GM21723 (cell line): ENCODE measurements at regions not wholly inside any gene's neighbourhood (a gene's known extent, or its start where the extent isn't known, plus 50 kb on each side); places are given as distances from the start of the nearest gene placed in this dataset.

Experiments used
- ATAC-seq: cut with Tn5 transposase; IDR thresholded peaks from one replicate; pipeline ENCODE4 v1.9.1; 2021; ENCODE audit warnings: mild to moderate bottlenecking, moderate library complexity; ENCODE audit not compliant: unreplicated experiment

DNA sequence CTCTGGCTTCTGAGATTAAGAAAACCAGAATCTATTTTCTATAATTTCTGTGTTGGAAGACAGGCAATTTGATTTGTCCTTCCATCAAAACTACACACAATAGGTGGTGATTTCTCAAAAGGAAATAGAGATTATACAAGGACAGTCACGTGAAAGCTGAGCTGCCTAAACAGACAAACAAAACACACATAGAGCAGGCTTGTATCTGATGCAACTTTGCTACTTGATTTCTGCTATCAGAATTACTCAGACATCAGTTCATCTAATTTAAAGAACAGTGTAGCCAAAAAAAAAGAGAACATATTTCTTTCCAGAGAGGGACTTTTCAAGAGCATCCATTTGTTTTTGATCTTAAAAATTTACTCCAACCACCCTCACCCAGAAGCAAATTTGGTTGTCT, 2128.3 kb upstream of the C9orf72 start:
- no peak for ATAC-seq

DNA sequence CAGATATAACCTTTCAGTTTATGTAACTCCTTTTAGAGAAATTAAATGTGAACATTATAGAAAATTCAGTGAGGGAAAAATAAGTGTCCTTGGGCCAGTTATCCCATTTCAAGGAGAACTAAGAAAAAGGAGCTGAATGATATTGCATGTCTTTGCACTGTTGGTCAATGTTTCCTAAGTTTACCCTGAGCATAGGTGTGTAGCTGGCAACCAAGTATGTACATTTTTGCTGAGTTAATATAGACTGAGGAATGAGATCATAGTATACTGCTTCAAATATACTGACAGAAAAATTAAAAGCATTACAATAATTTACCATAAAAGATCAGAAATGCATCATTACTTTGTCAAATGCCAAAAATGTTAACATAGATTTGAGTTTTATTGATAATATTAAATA, 2128.7 kb upstream of the C9orf72 start:
- ATAC-seq, result no peak

DNA sequence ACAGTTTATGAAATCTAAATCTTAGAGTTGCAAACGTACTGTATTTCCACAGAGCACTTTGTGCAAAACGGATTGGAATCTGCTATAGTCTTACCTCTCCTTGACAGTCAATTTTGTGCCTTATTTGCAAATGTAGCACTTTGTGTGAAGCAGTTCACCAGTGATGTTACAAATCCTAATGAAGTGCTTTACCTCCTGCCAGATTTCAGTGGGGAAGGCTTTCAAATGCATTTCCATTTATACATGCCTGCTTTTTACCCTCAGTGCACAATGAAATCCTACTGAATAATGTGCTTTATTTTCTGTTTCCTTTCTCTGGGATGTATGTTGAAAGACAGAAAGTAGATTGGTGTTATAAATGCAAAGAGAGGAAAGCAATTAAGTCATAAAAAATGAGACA, 2141.6 kb upstream of the C9orf72 start:
- ATAC-seq, result no peak

DNA sequence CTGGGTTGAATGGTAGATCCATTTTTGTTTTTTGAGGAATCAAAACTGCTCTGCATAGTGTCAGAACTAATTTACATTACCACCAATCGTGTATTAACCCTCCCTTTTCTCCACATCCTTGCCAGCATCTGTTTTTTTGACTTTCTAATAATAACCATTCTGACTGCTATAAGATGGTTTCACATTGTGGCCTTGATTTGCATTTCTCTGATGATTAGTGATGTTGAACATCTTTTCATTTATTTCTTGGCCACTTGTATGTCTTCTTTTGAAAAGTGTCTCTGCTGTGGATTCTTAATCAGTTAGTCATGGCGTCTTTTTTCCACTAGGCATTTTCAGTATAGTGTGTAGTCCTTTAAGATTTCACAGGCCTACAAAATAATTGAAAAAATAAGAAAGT, 2144.3 kb upstream of the C9orf72 start:
- no peak for ATAC-seq

DNA sequence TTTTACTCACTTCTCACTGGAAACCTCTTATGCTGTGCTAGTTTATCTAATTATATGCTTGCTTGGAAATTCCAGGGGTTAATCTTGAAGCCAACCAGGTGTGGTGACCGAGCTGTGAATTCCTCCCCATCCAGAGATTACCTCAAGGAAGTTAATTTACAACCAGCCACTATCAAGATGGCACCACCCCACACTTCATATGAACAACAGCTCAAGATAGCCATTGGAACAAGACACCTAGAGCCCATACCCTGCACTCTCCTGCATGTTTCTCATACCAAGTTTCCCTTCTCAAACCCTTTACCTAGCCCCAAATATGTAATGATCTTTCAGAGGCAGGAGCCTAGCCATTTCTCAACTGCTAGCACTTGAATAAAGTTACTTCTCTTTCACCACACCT, 2156.9 kb upstream of the C9orf72 start:
- no peak for ATAC-seq

DNA sequence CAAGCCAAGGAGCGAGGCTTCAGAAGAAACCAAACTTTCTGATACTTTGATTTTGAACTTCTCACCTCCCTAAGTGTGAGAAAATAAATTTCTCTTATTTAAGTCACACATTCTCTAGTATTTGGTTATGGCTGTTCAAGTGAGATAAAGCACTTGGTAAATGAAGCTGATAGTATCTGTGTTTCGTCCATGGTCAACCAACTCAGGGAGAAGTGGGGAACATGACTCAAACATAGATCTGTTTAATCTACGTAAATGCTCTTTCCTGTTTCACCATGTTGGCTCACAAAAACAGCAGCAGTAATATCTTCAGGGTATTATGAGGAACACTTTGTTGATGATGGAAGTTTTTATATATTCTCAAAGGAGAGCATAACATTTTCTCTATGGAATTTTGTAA, 2167.2 kb upstream of the C9orf72 start:
- no peak for ATAC-seq

DNA sequence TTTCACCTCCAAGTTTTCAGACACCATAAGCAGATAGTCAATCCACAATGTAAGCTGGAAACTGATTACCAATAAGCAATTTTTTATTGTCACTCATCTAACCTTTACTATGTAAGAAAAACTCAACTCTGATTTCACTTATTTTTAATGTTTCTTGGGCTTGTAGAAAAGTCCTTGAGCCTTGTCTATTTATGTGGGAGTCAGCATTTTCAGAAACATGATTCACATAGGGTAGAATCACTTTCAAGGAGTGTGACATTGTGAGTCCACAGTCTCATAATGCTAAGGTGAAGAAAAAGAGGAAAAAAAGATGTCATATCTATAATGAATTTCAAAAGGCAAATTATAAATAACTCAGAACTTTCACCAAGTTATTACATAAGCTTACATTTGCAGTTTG, 2167.9 kb upstream of the C9orf72 start:
- ATAC-seq, result no peak

DNA sequence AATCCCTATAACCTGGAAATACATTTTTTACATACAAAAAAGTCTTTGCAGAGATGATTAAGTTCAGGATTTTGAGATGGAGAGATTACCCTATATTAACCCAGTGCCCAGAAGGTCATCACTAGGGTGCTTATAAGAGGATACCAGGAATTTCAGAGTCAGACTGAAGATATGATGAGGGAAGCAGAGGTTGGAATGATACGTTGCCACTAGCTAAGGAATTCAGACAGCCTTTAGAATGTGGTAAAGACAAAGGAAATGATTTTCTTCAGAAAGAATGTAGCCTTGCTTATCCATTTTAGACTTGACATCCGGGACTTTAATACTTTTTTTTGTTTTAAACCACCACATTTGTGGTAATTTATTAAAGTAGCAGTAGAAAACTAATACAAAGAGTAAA, 2176.8 kb upstream of the C9orf72 start:
- no peak for ATAC-seq

DNA sequence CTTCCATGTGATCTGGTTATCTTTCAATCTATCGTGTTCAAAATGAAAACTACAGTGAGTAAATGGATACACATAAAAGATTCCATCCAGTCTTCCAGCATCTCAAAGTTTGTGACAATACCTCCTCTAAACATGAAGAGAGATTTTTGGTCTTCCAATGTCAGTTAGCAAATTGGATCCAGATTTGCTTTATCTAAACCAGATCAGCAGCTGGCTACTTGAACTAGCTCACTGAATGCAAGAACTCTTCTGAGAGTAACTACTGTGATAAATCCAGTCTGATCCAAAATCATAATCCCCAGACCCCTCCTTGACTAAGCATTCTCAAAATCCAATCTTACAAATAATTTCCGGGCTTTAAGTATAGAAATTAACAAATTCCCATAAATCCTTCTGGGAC, 2177.9 kb upstream of the C9orf72 start:
- no peak for ATAC-seq

DNA sequence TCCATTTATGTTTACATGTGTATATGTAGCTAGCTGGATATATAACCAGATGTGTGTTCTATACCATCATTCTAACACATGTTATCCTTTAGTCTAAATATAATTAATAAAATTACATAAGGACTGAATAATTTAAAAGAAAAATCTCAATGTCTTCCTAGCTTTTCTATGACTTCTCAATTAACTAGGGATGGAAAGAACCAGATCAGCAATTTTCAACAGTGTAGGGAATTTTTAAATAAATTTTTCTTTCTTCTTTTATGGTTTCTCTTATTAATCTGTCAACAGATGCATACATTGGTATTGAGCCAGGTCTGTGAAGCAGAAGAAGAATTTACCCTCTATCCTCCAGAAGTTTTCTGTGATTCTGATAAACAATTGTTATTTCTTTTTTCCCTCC, 2180.4 kb upstream of the C9orf72 start:
- ATAC-seq, result no peak

DNA sequence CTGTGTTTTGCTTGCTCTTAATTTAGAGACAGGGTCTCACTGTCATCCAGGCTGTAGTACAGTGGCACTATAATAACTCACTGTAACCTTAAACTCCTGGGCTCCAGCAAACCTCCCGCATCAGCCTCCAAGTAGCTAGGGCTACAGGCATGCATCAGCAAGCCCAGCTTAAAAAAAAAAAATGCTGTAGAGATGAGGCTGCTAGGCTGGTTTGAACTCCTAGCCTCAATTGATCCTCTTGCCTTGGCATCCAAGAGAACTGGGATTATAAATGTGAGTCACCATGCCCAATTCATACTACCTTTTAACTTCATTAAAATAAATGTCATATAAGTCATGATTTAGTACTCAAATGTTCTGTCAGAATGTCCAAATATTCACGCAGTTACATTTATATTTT, 2195.7 kb upstream of the C9orf72 start:
- no peak for ATAC-seq

DNA sequence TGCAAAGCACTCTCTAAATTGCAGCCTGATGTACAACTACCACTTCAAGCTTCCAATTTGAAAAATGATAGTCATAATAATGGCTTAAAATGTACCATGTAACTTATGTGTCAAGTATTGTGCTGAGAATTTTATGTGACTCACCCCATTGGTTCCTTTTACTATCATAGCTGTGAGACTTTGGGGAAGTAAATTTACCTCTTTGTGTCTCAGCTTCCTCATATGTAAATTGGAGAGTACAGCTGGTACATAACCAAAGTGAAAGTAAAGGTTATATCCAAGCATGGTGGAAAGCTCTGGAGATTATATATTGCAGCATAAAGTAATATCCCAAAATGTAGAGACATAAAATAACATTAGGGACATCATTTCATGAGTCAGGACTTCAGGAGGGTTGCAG, 2200.4 kb upstream of the C9orf72 start:
- no peak for ATAC-seq

DNA sequence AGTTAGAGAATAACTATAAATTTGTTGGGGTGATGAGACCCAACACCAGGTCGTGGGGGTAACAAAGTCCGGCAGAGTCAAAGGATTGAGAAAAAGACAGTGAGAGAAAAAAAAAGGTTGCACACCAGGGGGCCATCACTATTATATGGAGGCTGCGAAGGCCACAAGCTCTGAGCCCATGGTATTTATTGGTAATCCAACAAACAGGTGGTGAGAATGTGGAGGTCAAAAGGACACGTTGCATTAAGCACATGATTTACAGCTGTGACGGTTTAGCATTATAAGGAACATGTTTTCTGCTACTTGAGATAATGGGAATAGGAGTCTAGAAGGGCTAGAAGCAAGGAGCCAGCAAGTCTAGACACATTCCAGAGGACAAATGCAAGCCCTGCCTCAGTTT, 2202.2 kb upstream of the C9orf72 start:
- ATAC-seq, result no peak

DNA sequence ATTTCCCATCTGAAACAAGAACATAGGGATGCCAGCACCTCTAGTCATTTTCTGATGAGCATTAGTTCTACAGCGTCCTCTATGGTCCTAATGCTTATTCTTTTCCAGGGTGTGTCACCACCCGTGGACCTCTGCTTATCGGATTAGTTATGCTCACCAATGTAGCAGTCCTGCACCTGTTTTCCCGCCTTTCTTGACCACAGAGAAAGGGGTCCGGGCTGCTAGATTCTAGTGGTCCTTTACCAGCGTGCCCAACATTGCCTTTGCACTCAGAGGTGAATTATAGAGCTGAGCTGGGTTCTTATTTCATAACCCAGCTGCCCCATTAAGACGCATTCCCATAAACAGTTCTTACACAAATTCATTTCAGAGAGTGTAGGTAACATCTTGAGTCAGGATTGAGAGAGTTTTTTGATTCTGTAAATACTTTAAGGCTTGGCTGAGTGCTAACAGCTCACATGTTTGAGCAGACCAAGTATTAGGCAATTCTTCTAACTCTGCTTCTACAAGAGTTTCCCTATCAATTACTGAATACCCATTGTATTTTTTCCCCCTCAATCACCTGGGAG, 2205.1 kb upstream of the C9orf72 start:
- no peak for ATAC-seq

DNA sequence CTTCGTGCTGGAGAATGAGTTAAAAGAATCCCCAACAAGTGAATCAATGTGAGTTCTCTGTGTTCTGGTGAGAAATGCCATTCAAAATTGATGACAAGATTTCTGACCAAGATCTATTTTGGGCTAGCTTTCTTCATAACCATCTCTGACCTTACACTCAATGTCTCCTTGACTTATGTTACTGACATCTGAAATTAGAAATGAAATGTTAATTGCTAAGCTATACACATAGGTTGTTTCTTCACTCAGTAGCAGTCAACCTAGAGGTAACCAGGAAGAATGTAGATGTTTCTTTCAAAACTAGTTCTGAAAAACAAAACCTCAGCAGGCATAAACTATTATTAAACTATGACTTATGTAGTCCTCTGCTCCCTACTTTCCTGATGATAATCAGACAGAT, 2220.7 kb upstream of the C9orf72 start:
- ATAC-seq, result no peak

DNA sequence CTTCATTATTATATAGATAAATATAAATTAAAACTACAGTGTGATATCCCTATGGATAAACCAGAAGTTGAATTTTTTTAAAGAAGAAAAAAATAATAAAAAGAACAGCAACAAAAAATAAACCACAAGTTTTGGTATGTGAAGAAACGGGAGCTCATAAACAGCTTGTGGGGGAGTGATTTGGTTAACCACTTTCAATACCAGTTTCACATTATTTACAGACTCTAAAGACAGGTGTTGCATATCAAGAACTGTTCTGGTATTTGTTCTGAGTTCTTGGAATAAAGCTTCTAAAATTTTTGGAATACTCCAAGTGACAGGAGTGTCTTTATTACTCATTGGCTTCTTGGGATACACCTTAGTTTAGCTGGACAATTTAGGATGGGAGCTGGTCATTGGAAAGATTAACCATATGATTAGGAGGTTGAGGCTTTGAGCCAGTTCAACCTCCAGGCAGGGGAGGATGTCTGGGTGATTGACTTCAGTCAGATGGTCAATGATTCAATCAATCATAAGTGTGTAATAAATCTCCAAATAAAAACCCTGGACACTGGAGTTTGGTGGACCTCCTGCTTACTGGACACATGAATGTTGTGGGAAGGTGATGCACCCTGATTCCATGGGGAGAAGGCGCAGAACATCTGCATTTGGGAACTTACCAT, 2223.1 kb upstream of the C9orf72 start:
- peak; percentile 89 for ATAC-seq

DNA sequence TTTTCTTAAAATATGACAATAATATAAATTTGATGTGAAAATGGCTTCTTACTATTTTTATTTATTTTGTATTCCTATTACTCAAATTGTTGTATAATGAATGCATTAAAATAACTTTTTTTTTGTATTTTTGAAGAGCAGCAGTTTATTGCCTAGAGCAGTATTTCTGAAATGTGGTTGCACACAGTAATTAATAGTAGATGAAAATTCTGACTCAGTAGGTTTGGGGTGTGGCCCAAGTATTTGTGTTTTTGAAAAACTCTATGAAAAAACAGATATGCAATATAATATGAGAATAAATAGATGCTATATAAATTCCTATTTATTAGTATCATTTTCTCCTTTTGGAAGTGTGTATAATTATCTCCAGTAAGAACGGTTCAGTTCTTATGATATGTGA, 2225.3 kb upstream of the C9orf72 start:
- ATAC-seq, result no peak

DNA sequence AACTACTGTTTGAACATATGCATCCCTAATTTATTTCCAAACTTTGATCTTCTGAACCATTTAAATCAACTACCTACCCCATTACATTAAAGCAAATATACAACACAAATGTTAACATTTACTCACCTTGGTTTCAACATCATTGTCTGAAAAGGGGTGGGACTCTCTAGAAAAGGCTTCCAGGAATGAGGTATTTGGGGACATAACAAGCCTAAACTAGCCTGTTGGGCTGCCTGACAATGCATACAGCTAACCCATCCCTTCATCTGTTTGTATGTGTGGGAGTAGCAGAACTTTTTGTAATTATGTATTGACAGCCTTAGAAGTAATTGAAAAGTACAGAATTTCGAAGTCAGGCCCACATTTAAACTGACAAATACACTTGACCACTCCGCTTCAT, 2225.9 kb upstream of the C9orf72 start:
- no peak for ATAC-seq

DNA sequence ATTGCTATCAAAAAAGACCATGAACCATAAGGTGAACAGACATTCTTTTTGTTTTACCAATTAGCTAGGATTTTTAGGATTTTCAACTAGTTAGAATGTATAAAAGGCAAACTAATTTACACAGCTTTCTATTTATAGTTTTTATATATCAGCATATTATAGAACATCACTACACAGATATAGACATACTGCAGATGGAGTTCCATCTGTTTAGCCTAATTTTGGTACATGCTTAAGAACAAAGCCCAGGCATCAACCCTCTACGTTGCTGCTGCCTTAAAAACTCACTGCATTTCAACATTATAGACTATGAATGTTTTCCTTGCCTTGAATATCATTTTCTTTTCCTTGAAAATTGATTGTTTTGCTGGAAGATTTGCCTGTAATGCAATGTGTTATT, 2227.5 kb upstream of the C9orf72 start:
- ATAC-seq, result no peak

DNA sequence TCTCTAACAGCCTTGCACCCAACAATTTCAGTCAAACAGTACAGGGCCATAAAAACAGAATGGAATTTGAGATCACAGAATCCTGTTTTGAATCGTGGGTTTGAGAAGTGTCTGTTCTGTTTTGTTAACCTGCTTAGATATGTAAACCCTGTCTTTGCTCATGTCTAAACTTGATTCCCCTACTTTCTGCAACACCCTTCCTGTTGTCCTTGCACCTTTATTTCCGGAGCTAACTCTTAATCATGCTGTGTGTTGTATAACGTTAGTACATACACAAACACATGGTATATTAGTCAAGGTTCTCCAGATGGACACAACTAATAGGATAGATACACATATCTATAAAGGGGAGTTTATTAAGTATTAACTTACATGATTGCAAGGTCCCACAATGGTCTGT, 2229.2 kb upstream of the C9orf72 start:
- ATAC-seq, result no peak

DNA sequence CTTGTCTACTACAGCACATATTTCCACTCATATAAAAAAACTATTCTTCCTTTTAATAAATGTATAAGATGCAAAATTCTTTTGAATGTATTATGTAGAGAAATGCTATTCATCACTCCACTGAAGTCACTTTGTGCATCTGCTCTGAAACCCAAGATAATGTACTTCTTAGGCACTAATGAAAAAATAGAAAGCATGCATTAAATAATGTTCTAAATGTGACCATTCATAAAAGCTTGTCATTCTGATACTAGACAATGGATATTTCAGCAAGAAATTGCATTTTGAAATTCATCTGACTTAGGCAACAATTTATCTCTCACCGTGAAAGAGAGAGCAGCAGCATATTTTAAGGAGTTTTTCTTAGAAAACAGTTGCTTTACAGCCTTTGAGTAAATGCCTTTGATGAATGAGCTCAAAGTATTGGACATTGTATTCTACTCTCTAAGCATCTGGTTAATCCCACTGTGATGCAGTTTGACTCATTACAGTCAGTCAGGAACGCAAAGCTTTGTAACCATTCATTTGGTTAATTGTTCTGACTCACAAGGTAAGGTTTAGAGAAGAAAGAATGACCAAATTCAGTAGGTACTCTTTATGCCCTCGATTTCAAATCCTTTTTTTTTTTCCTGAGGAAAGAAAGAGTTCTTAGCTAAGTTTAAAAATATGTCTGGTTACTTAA, 2233.8 kb upstream of the C9orf72 start:
- no peak for ATAC-seq

DNA sequence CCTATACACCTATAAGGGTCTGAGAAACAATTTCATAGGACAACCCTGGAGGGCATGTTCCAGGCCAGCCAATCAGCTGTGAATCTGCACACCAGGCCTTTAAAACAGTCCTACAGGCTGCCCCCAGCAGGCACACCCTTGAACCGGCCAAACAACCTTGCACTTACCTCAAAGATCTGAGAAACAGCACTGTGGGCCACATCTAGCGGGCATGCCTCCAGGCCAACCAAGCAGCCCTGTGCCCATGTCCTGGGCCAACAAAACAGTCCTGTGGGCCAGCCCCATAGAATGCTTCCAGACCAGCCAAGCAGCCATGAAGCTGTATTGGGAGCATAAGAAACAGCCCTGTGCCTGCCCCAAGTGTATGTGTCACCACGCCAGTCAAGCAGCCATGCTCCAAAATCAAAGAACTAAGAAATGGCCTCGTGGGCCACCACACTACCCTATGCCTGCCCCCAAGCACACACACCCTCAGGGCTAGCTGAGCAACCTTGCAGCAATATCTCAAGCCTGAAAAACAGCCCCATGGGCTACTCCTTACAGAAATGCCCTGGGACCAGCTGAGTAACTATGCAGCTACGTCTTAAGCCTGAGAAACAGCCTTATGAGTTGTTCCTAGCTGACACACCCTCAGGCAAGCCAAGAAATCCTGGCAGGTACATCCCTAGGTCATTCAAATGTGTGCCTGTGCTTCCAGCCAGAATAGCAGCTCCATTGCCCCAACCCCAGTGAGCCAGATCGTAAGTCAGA, 2243.8 kb upstream of the C9orf72 start:
- no peak for ATAC-seq
